Panc1 (cell line): ENCODE measurements at regions not wholly inside any gene's neighbourhood (a gene's known extent, or its start where the extent isn't known, plus 50 kb on each side); places are given as distances from the start of the nearest gene placed in this dataset.

Source experiments
- POLR2AphosphoS5 ChIP-seq: IDR thresholded peaks from 2 replicates; pipeline ENCODE4 v1.6.1; 2012; ENCODE audit warnings: mild to moderate bottlenecking, low read depth, low read length, moderate library complexity
- SIN3A ChIP-seq: IDR thresholded peaks from 2 replicates; pipeline ENCODE4 v1.6.1; 2012; ENCODE audit warnings: low read depth, mild to moderate bottlenecking, low read length, moderate library complexity, borderline replicate concordance; ENCODE audit not compliant: insufficient read depth
- TF ChIP-seq, protein P1 (sequence below): fragments of 450-650 bp; IDR thresholded peaks from 2 replicates; pipeline ENCODE4 v1.5.1; 2017; ENCODE audit warnings: mild to moderate bottlenecking
- TF ChIP-seq, protein P2 (sequence below), 2 experiments: IDR thresholded peaks; 2 replicates each; pipeline ENCODE4 v1.6.1; 2011 to 2012; ENCODE audit warnings: low read depth in 2 of 2, control low read depth in 1 of 2, low read length in 1 of 2, mild to moderate bottlenecking in 1 of 2, moderate library complexity in 1 of 2; ENCODE audit not compliant: insufficient read depth in 1 of 2

DNA sequence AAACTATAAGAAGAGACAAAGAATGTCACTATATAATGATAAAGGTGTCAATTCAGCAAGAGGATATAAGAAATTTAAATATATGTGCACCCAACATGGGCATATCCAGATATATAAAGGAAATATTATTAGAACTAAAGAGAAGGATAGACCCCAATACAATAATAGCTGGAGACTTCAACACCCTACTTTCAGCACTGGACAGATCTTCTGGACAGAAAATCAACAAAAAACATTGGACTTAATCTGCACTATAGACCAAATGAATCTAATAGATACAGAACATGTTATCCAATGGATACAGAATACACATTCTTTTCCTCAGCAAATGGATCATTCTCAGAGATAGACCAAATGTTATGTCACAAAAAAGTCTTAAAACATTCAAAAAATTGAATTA lies 327.7 kb downstream of the PPP1R2C start:
- TF ChIP-seq, protein P1, sequence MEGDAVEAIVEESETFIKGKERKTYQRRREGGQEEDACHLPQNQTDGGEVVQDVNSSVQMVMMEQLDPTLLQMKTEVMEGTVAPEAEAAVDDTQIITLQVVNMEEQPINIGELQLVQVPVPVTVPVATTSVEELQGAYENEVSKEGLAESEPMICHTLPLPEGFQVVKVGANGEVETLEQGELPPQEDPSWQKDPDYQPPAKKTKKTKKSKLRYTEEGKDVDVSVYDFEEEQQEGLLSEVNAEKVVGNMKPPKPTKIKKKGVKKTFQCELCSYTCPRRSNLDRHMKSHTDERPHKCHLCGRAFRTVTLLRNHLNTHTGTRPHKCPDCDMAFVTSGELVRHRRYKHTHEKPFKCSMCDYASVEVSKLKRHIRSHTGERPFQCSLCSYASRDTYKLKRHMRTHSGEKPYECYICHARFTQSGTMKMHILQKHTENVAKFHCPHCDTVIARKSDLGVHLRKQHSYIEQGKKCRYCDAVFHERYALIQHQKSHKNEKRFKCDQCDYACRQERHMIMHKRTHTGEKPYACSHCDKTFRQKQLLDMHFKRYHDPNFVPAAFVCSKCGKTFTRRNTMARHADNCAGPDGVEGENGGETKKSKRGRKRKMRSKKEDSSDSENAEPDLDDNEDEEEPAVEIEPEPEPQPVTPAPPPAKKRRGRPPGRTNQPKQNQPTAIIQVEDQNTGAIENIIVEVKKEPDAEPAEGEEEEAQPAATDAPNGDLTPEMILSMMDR, result no peak
- TF ChIP-seq POLR2AphosphoS5 (no peak), SIN3A (no peak)
- TF ChIP-seq, protein P2, sequence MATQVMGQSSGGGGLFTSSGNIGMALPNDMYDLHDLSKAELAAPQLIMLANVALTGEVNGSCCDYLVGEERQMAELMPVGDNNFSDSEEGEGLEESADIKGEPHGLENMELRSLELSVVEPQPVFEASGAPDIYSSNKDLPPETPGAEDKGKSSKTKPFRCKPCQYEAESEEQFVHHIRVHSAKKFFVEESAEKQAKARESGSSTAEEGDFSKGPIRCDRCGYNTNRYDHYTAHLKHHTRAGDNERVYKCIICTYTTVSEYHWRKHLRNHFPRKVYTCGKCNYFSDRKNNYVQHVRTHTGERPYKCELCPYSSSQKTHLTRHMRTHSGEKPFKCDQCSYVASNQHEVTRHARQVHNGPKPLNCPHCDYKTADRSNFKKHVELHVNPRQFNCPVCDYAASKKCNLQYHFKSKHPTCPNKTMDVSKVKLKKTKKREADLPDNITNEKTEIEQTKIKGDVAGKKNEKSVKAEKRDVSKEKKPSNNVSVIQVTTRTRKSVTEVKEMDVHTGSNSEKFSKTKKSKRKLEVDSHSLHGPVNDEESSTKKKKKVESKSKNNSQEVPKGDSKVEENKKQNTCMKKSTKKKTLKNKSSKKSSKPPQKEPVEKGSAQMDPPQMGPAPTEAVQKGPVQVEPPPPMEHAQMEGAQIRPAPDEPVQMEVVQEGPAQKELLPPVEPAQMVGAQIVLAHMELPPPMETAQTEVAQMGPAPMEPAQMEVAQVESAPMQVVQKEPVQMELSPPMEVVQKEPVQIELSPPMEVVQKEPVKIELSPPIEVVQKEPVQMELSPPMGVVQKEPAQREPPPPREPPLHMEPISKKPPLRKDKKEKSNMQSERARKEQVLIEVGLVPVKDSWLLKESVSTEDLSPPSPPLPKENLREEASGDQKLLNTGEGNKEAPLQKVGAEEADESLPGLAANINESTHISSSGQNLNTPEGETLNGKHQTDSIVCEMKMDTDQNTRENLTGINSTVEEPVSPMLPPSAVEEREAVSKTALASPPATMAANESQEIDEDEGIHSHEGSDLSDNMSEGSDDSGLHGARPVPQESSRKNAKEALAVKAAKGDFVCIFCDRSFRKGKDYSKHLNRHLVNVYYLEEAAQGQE (IDR thresholded peaks at IDR 0.05; ENCODE audit: insufficient read depth in 1 of 2, low read depth in 2 of 2, low read length in 1 of 2), result no peak
